ENCODE measurements at regions not wholly inside any gene's neighbourhood (a gene's known extent, or its start where the extent isn't known, plus 50 kb on each side); places are given as distances from the start of the nearest gene placed in this dataset.

GRCh38 chr14:28102001-28102400 is 664.6 kb upstream of the FOXG1 start:
- DNase-seq: no peak
- intact Hi-C loops (cut with DNase I): no loop called here

GRCh38 chr14:28102814-28103213 is 663.8 kb upstream of the FOXG1 start:
- no peak for DNase-seq
- intact Hi-C loops (cut with DNase I): no loop called here
- no peak for ATAC-seq

More at GRCh38 chr14:28102001-28102400, 664.6 kb upstream of the FOXG1 start:
- ATAC-seq: no peak

- DNase-seq (no peak), ATAC-seq (no peak)
- intact Hi-C loops (cut with DNase I): no loop called here
Measured at GRCh38 chr14:28113311-28113710, 653.3 kb upstream of the FOXG1 start.

GRCh38 chr14:28116716-28117115 is 649.9 kb upstream of the FOXG1 start:
- ATAC-seq (no peak), DNase-seq (no peak)
- intact Hi-C loops (cut with DNase I): no loop called here

GRCh38 chr14:28119849-28120248 is 646.7 kb upstream of the FOXG1 start:
- DNase-seq (no peak), ATAC-seq (no peak)
- intact Hi-C loops (cut with DNase I): no loop called here

GRCh38 chr14:28120391-28120790 is 646.2 kb upstream of the FOXG1 start:
- no peak for DNase-seq
- no peak for ATAC-seq
- intact Hi-C loops (cut with DNase I): no loop called here

GRCh38 chr14:28121512-28122297 is 644.9 kb upstream of the FOXG1 start:
- intact Hi-C loops (cut with DNase I): no loop called here
- ATAC-seq: no peak
- no peak for DNase-seq

GRCh38 chr14:28130610-28131284 is 635.8 kb upstream of the FOXG1 start:
- intact Hi-C loops (cut with DNase I): no loop called here
- DNase-seq (no peak), ATAC-seq (no peak)

- DNase-seq: no peak
- intact Hi-C loops (cut with DNase I): no loop called here
Measured at GRCh38 chr14:28138341-28138740, 628.2 kb upstream of the FOXG1 start.

GRCh38 chr14:28141662-28142061 is 624.9 kb upstream of the FOXG1 start:
- no peak for ATAC-seq
- intact Hi-C loops (cut with DNase I): no loop called here
- DNase-seq: no peak

More at GRCh38 chr14:28138341-28138740, 628.2 kb upstream of the FOXG1 start:
- ATAC-seq: no peak

- ATAC-seq (no peak), DNase-seq (no peak)
- intact Hi-C loops (cut with DNase I): no loop called here
Measured at GRCh38 chr14:28142400-28143015, 624.1 kb upstream of the FOXG1 start.

GRCh38 chr14:28143316-28143715 is 623.3 kb upstream of the FOXG1 start:
- intact Hi-C loops (cut with DNase I): no loop called here
- DNase-seq: no peak
- ATAC-seq: no peak

- DNase-seq (no peak), ATAC-seq (no peak)
- intact Hi-C loops (cut with DNase I): no loop called here
Measured at GRCh38 chr14:28151926-28152325, 614.7 kb upstream of the FOXG1 start.

- intact Hi-C loops (cut with DNase I): no loop called here
- DNase-seq: no peak
- ATAC-seq: no peak
Measured at GRCh38 chr14:28152453-28153044, 614.0 kb upstream of the FOXG1 start.

- intact Hi-C loops (cut with DNase I): no loop called here
- DNase-seq: no peak
- no peak for ATAC-seq
Measured at GRCh38 chr14:28157289-28157869, 609.2 kb upstream of the FOXG1 start.

GRCh38 chr14:28157887-28158791 is 608.4 kb upstream of the FOXG1 start:
- ATAC-seq: no peak
- no peak for DNase-seq
- intact Hi-C loops (cut with DNase I): no loop called here

- intact Hi-C loops (cut with DNase I): no loop called here
- ATAC-seq (no peak), DNase-seq (no peak)
Measured at GRCh38 chr14:28161040-28161439, 605.5 kb upstream of the FOXG1 start.

- ATAC-seq (no peak), DNase-seq (no peak)
- intact Hi-C loops (cut with DNase I): no loop called here
Measured at GRCh38 chr14:28163233-28163632, 603.4 kb upstream of the FOXG1 start.

GRCh38 chr14:28163897-28164296 is 602.7 kb upstream of the FOXG1 start:
- intact Hi-C loops (cut with DNase I): no loop called here
- DNase-seq (no peak), ATAC-seq (no peak)

All from left cardiac atrium (tissue), 4 donors.